ENCODE measurements at regions not wholly inside any gene's neighbourhood (a gene's known extent, or its start where the extent isn't known, plus 50 kb on each side); places are given as distances from the start of the nearest gene placed in this dataset.

DNA sequence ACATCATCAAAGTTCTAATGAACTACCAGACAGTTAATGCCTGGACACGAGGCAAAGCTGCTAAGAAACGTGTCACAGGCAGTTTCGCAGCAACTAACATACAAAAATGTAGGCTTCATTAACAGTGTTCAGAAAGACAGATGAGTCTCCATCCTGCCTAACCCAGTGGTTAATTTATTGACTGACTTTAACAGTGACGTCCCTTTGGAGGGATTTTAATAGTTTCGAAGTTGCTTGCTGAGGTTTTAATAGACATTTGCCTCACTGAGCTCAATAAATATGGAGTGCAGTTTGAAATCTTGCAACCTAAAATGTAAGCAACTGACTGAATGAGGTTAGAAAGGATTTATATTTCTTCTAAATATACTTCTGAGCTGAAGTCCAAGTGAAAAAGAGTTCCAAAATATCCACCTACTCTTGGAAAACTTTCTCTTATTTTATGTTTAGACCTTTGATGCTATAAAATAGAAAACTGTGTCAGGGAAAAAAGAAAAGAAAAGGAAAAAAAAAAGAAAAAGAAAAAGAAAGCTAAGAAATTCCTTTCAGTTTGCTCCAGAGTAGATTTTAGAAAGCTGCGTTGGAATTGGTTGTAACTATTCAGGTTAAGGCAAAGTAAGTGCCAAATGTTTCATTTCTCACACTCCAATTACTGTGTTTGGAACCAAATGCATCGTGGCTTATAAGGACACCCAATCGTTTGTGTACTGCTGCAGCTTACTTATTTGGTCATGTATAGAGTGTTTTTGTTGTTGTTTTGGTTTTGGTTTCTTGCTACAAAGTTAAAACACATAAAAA lies 2016.6 kb downstream of the MAT2B start:
- TF ChIP-seq, protein P1, sequence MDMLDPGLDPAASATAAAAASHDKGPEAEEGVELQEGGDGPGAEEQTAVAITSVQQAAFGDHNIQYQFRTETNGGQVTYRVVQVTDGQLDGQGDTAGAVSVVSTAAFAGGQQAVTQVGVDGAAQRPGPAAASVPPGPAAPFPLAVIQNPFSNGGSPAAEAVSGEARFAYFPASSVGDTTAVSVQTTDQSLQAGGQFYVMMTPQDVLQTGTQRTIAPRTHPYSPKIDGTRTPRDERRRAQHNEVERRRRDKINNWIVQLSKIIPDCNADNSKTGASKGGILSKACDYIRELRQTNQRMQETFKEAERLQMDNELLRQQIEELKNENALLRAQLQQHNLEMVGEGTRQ (IDR thresholded peaks at IDR 0.05; ENCODE audit: borderline replicate concordance, low read depth, low read length): no peak
- TF ChIP-seq CHD1 (IDR thresholded peaks at IDR 0.05; ENCODE audit: low read depth, low read length): no peak
- TF ChIP-seq RFX5 (IDR thresholded peaks at IDR 0.05; ENCODE audit: low read depth, low read length): no peak
- TF ChIP-seq, protein P2, sequence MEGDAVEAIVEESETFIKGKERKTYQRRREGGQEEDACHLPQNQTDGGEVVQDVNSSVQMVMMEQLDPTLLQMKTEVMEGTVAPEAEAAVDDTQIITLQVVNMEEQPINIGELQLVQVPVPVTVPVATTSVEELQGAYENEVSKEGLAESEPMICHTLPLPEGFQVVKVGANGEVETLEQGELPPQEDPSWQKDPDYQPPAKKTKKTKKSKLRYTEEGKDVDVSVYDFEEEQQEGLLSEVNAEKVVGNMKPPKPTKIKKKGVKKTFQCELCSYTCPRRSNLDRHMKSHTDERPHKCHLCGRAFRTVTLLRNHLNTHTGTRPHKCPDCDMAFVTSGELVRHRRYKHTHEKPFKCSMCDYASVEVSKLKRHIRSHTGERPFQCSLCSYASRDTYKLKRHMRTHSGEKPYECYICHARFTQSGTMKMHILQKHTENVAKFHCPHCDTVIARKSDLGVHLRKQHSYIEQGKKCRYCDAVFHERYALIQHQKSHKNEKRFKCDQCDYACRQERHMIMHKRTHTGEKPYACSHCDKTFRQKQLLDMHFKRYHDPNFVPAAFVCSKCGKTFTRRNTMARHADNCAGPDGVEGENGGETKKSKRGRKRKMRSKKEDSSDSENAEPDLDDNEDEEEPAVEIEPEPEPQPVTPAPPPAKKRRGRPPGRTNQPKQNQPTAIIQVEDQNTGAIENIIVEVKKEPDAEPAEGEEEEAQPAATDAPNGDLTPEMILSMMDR (IDR thresholded peaks at IDR 0.05 in 2 of 3, conservative IDR thresholded peaks at IDR 0.05 in 1 of 3; ENCODE audit: control insufficient read depth in 2 of 3, extremely low read depth in 1 of 3, insufficient read depth in 1 of 3, low read depth in 3 of 3, low read length in 3 of 3): no peak
- TF ChIP-seq ZSCAN29 (IDR thresholded peaks at IDR 0.05): no peak

Measured in GM12878 (cell line).